Heart left ventricle (tissue), 16 donors: ENCODE measurements at regions not wholly inside any gene's neighbourhood (a gene's known extent, or its start where the extent isn't known, plus 50 kb on each side); places are given as distances from the start of the nearest gene placed in this dataset.

ENCODE experiments used
- ATAC-seq, 4 donors: fragments of 200-7000 bp; cut with Tn5 transposase; one replicate each; pipeline ENCODE4 v1.9.1; 2020 to 2022; ENCODE audit warnings: moderate library complexity in 4 of 4, mild to moderate bottlenecking in 3 of 4, moderate number of reproducible peaks in 1 of 4
- DNase-seq, 5 donors: peaks; one replicate each; pipeline ENCODE4 v3.0.0-alpha.2; 2020
- H3K27ac ChIP-seq, 12 donors: fragments of 200-600 bp; sonication (generic) in 4 of 12; one replicate each; pipeline versions ENCODE4 v1.5.0 to v1.8.0; 2016 to 2022; ENCODE audit warnings: mild to moderate bottlenecking in 2 of 12
- H3K27me3 ChIP-seq, 9 donors: fragments of 200-600 bp; sonication (generic) in 2 of 9; one replicate each; pipeline versions ENCODE4 v1.5.1 to v1.8.0; 2016 to 2022; ENCODE audit warnings: mild to moderate bottlenecking in 3 of 9
- H3K36me3 ChIP-seq, 9 donors: fragments of 200-600 bp; sonication (generic) in 2 of 9; one replicate each; pipeline versions ENCODE4 v1.5.0 to v1.8.0; 2018 to 2022; ENCODE audit warnings: mild to moderate bottlenecking in 2 of 9
- H3K4me1 ChIP-seq, 12 donors: fragments of 200-600 bp; sonication (generic) in 4 of 12; one replicate each; pipeline versions ENCODE4 v1.5.0 to v1.8.0; 2016 to 2022; ENCODE audit warnings: mild to moderate bottlenecking in 3 of 12
- H3K4me3 ChIP-seq, 12 donors: fragments of 200-600 bp; sonication (generic) in 4 of 12; one replicate each; pipeline versions ENCODE4 v1.5.0 to v1.8.0; 2017 to 2022; ENCODE audit warnings: mild to moderate bottlenecking in 9 of 12, moderate library complexity in 4 of 12
- H3K9me3 ChIP-seq, 12 donors: fragments of 200-600 bp; sonication (generic) in 4 of 12; one replicate each; pipeline versions ENCODE4 v1.5.0 to v1.8.0; 2016 to 2022; ENCODE audit warnings: mild to moderate bottlenecking in 1 of 12
- POLR2A ChIP-seq, 2 donors: fragments of 450-650 bp; IDR thresholded peaks; one replicate each; pipeline ENCODE4 v1.6.1; 2017; ENCODE audit warnings: antibody characterized with exemption in 2 of 2, mild to moderate bottlenecking in 2 of 2, moderate library complexity in 2 of 2
- WGBS, 4 donors: extraction: QIAGEN DNeasy Blood & Tissue Kit in 2 of 4; methylation state at CpG; one replicate each; pipeline versions ENCODE4 v1.1.5 to v1.1.7; 2013 to 2018; 5-methylcytosine and 5-hydroxymethylcytosine counted together
- intact Hi-C, 10 donors: fragments of 100-400 bp; cut with DNase I; formaldehyde crosslinking; loops; one replicate each; pipeline versions ENCODE4 v1.11.1 to v1.14.2; 2022
- TF ChIP-seq, protein P1 (sequence below), 12 donors: fragments of 200-600 bp; sonication (generic) in 4 of 12; IDR thresholded peaks; one replicate each; pipeline versions ENCODE4 v1.5.0 to v1.8.0; 2018 to 2022; ENCODE audit warnings: antibody characterized with exemption in 12 of 12, mild to moderate bottlenecking in 5 of 12
- donor health status: ischemic (EF 13 %, LVEDD 7.1; RV severe dilation, severe dysfunction).
- donor health status: healthy with polysubstance abuse.
- donor health status: DM: no; HTN: yes; CAD: no.
- donor health status: DM: no; HTN: no; CAD: no.
- donor health status: ischemic (EF 25% LVEDD 6.9; RV normal size, moderate dysfunction).
- donor health status: ischemic (EF 25% LVEDD 5.7; RV mildly dilated, moderate dysfunction).
- donor health status: healthy.
- donor health status: DM: yes; HTN: yes; CAD: no.
- donor health status: ischemic (EF 35%, LVEDD 5.7; RV mildly dilated, moderate dysfunction).
- donor health status: nonischemic (EF 11% LVEDD 7.7; RV severe dilation, severe dysfunction).
- donor health status: DM: yes; HTN: yes; CAD: no.
- donor health status: PGD.
- donor health status: ischemic (EF 29% LVEDD 5.4; RV normal size, mild dysfunction).
- donor health status: nonischemic (EF 23%, LVEDD 6.1; RV moderate dilation, normal function).

DNA sequence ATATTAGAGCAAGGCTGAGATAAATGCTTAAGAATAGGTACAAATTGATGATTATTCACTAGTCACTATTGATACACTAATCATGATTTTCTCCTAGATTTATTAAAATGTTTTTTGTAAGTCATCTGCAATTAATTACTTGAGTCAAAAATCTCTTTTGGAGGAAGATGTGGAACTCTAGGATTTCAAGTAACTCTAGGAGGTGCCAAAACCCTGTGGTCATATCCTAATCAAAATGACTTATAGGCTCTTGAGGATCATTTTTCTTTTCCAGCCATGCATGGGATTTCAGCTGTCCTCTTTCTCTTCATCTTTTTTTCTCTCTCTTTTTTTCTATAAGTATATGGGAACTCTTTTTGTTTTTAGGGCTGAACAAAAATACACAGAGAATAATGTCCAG, 141.8 kb upstream of the CD180 start:
- TF ChIP-seq, protein P1, sequence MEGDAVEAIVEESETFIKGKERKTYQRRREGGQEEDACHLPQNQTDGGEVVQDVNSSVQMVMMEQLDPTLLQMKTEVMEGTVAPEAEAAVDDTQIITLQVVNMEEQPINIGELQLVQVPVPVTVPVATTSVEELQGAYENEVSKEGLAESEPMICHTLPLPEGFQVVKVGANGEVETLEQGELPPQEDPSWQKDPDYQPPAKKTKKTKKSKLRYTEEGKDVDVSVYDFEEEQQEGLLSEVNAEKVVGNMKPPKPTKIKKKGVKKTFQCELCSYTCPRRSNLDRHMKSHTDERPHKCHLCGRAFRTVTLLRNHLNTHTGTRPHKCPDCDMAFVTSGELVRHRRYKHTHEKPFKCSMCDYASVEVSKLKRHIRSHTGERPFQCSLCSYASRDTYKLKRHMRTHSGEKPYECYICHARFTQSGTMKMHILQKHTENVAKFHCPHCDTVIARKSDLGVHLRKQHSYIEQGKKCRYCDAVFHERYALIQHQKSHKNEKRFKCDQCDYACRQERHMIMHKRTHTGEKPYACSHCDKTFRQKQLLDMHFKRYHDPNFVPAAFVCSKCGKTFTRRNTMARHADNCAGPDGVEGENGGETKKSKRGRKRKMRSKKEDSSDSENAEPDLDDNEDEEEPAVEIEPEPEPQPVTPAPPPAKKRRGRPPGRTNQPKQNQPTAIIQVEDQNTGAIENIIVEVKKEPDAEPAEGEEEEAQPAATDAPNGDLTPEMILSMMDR (IDR thresholded peaks at IDR 0.05), result no peak
- TF ChIP-seq POLR2A (IDR thresholded peaks at IDR 0.05), result no peak
- ATAC-seq, result no peak
- no peak overlapping the region for H3K27ac ChIP-seq

GRCh38 chr5:67337751-67338150, 141.2 kb upstream of the CD180 start:
- H3K4me1 ChIP-seq, result no peaks in the 10 kb centered on the region
- no peaks in the 10 kb centered on the region for H3K27me3 ChIP-seq
- H3K4me3 ChIP-seq, result no peak overlapping the region
- no peaks in the 10 kb centered on the region for H3K36me3 ChIP-seq
- no peak overlapping the region for H3K27ac ChIP-seq
- ATAC-seq (no peak), DNase-seq (no peak)
- intact Hi-C loops, result no loop called here
- H3K9me3 ChIP-seq, result peaks cover 0 to 4% (median 0%) of the 10 kb centered on the region in 12 donors
- no peak for TF ChIP-seq POLR2A (IDR thresholded peaks at IDR 0.05)
- TF ChIP-seq, protein P1 (IDR thresholded peaks at IDR 0.05), result no peak

More for the DNA sequence above, 141.8 kb upstream of the CD180 start:
- DNase-seq, result no peak
- no peaks in the 10 kb centered on the region for H3K4me1 ChIP-seq
- intact Hi-C loops, result no loop called here
- no peaks in the 10 kb centered on the region for H3K36me3 ChIP-seq
- H3K4me3 ChIP-seq, result no peak overlapping the region
- no peaks in the 10 kb centered on the region for H3K9me3 ChIP-seq
- H3K27me3 ChIP-seq, result no peaks in the 10 kb centered on the region

DNA sequence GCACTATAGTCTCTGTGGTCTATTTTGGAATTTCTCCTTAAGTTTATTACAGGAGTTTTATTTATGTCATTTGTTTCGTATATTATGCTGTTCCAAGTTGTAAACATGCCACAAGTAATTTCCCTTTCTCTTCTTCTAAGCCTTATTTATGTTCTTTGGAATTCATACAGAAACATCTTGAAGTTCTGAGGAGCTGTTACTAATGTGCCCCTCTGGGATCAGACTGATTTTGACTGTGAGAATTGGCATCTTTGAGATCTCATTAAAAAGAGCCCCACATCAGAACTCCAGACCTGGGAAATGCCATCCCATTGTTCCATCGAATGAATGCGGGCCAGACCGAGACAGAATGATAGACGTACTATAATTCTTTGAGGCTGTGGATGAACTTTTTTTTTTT, 138.8 kb upstream of the CD180 start:
- 92 to 94% (median 93%) methylated on average over 5 of the region's 5 CpGs for WGBS, 4 donors
- Histone ChIP-seq H3K36me3 (no peaks in the 10 kb centered on the region), H3K4me3 (no peak overlapping the region), H3K4me1 (no peaks in the 10 kb centered on the region), H3K27me3 (no peaks in the 10 kb centered on the region), H3K27ac (no peak overlapping the region), H3K9me3 (peaks cover 0 to 16% (median 4%) of the 10 kb centered on the region in 12 donors)
- DNase-seq (no peak), ATAC-seq (no peak)
- TF ChIP-seq POLR2A (IDR thresholded peaks at IDR 0.05), result no peak
- TF ChIP-seq, protein P1 (IDR thresholded peaks at IDR 0.05), result no peak
- intact Hi-C loops, result no loop called here

DNA sequence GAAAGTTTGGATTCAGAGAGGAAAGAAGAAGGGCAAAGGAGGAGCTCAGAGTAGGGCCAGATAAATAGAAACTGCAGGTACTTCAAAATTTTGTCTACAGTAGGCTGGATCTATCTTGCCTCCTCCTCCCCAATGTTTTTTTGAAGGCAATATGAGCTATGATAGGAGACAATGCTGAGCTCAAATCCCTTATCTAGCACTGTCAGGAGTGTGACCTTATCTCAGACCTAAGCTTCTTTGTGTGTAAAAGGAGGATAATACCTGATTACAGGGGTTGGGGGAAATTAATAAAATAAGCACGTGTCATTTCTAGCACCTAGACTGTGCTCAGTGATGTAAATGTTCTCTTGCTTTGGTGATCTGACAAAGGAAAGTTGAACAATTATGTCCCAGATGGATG, 137.8 kb upstream of the CD180 start:
- H3K9me3 ChIP-seq, result peaks cover 0 to 26% (median 6%) of the 10 kb centered on the region in 12 donors
- WGBS, 4 donors, result 42 to 67% (median 49%) methylated on average over 1 of the region's 1 CpG
- H3K4me1 ChIP-seq, result no peaks in the 10 kb centered on the region
- no peaks in the 10 kb centered on the region for H3K27me3 ChIP-seq
- H3K36me3 ChIP-seq, result no peaks in the 10 kb centered on the region
- TF ChIP-seq POLR2A (IDR thresholded peaks at IDR 0.05), result no peak
- TF ChIP-seq, protein P1 (IDR thresholded peaks at IDR 0.05), result no peak
- no peak overlapping the region for H3K27ac ChIP-seq
- intact Hi-C loops, result no loop called here
- DNase-seq, result no peak
- no peak for ATAC-seq
- no peak overlapping the region for H3K4me3 ChIP-seq
